ENCODE measurements at regions not wholly inside any gene's neighbourhood (a gene's known extent, or its start where the extent isn't known, plus 50 kb on each side); places are given as distances from the start of the nearest gene placed in this dataset.

DNA sequence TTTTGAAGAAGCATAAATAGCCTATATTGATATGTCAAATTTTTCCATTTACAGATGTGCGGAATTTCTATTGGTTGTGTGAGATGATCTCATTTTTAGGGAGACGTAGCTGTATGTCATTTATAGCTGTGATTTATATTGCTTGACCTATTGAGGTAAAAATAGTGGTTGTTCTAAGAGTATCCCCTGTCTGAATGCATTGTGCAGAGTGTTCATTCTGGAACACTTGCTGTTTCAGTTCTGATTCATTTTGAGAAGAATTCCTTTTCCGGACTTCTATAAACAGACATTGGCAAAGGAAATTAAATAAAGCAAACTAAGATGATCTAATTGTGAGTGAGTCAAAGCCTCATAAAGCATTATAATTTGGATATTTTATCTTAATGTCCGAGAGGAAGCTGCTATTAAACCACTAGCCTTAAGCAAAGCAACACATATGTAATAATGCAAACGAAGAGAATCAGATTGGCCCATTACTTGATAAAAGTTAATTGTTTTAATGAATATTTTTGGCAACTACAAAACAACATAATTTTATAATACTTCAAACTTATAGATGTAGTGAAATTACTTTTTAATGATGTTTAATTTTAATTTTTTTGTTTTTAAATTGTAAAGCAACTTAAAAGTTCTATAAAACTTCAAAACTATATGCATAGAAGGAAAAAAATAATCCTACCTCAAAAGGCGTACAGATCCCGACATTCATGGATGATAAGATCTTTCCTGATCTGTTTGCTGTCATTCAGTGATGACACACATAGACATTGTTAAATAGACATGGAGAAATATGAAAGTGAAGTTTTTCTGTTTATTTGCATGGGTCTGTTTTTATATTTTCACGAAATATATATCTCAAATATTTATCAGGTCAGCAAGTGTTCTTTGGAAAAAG, 942.6 kb upstream of the SLC10A2 start:
- H2AK5ac ChIP-seq (ENCODE audit: low read depth, low read length), result no peak overlapping the region
- WGBS, 2 experiments (ENCODE audit: extremely low coverage in 2 of 2, insufficient read length in 1 of 2), result no CpG with 5 or more reads among the region's 8 CpGs
- no peaks in the 10 kb centered on the region for H3K27me3 ChIP-seq (ENCODE audit: control insufficient read depth, insufficient read depth, low read length)
- intact Hi-C loops (cut with micrococcal nuclease) (no loop called here), dilution Hi-C loops (cut with HindIII; ENCODE audit: low sequenced_read_pairs, unreplicated experiment) (no loop called here), in situ Hi-C loops (cut with MboI; ENCODE audit: low sequenced_read_pairs) (no loop called here)
- no peak overlapping the region for H3K4me3 ChIP-seq (ENCODE audit: insufficient read depth, low read depth, low read length)
- H3K27ac ChIP-seq (ENCODE audit: insufficient read depth, low read length), result no peak overlapping the region
- H3K9ac ChIP-seq (ENCODE audit: low read depth, low read length), result no peak overlapping the region
- no peak overlapping the region for H3K4ac ChIP-seq (ENCODE audit: low read depth, low read length)
- POLR2A ChIA-PET (ENCODE audit: unreplicated experiment), result no interaction called here
- peak overlapping the region; percentile 29; the same call in 1 of the 2 replicates for H3K14ac ChIP-seq (replicated peaks; ENCODE audit: low read depth, low read length)
- H2BK15ac ChIP-seq (ENCODE audit: low read depth, low read length), result no peak overlapping the region
- H3K18ac ChIP-seq (ENCODE audit: low read depth, low read length), result no peak overlapping the region
- BruUV-seq (replicated peaks), result no TSS peak
- H2BK120ac ChIP-seq (ENCODE audit: low read depth, low read length), result no peak overlapping the region
- DNase-seq (peak; percentile 90), ATAC-seq (ENCODE audit: low read depth) (peak; percentile 95)
- no peaks in the 10 kb centered on the region for H4K20me1 ChIP-seq (ENCODE audit: insufficient read depth, low read length)
- CTCF ChIA-PET, result no interaction called here
- H3K9me1 ChIP-seq (ENCODE audit: insufficient read depth, low read length), result no peaks in the 10 kb centered on the region
- peaks cover 2% of the 10 kb centered on the region; the same call in 1 of the 2 replicates for H3K4me1 ChIP-seq (ENCODE audit: control insufficient read depth, insufficient read depth, low read length)
- no peaks in the 10 kb centered on the region for H3K9me3 ChIP-seq (ENCODE audit: control insufficient read depth, insufficient read depth, low read length)
- no peak overlapping the region for H3K56ac ChIP-seq (ENCODE audit: extremely low read depth, insufficient read depth, low read length)
- TF ChIP-seq POLR2A (IDR thresholded peaks at IDR 0.05; ENCODE audit: low read depth, low read length), result no peak
- 0 out of 2 replicates have a peak, but pooled peaks have one; percentile 19 for TF ChIP-seq FOS (IDR thresholded peaks at IDR 0.05; ENCODE audit: low read depth, low read length)
- H2BK5ac ChIP-seq (ENCODE audit: low read depth, low read length, poor library complexity, severe bottlenecking), result no peak overlapping the region
- H2AFZ ChIP-seq (replicated peaks; ENCODE audit: low read length, poor library complexity), result no peak overlapping the region
- H3K36me3 ChIP-seq (ENCODE audit: control insufficient read depth, insufficient read depth, low read length), result no peaks in the 10 kb centered on the region
- H2AK9ac ChIP-seq (replicated peaks; ENCODE audit: low read depth, low read length, poor library complexity), result no peak overlapping the region
- no peak overlapping the region for H4K8ac ChIP-seq (ENCODE audit: low read depth in 2 of 2, low read length in 2 of 2)
- H3K79me1 ChIP-seq (ENCODE audit: low read depth in 1 of 2, low read length in 2 of 2), result no peaks in the 10 kb centered on the region
- H4K91ac ChIP-seq (ENCODE audit: insufficient read depth, low read depth, low read length), result no peak overlapping the region
- H3K4me2 ChIP-seq (ENCODE audit: low read depth, low read length), result peak overlapping the region; percentile 87
- no peak overlapping the region for H3K23ac ChIP-seq (ENCODE audit: low read depth, low read length)
- no peak overlapping the region for H2BK20ac ChIP-seq (ENCODE audit: low read depth, low read length)
- no peak overlapping the region for H4K5ac ChIP-seq (ENCODE audit: low read depth, low read length)

Measured in IMR-90 (cell line).